GM19025 (cell line): ENCODE measurements at regions not wholly inside any gene's neighbourhood (a gene's known extent, or its start where the extent isn't known, plus 50 kb on each side); places are given as distances from the start of the nearest gene placed in this dataset.

Source experiments
- ATAC-seq: cut with Tn5 transposase; IDR thresholded peaks from one replicate; pipeline ENCODE4 v1.9.1; 2021; ENCODE audit warnings: mild to moderate bottlenecking, low read depth, moderate library complexity; ENCODE audit not compliant: unreplicated experiment

DNA sequence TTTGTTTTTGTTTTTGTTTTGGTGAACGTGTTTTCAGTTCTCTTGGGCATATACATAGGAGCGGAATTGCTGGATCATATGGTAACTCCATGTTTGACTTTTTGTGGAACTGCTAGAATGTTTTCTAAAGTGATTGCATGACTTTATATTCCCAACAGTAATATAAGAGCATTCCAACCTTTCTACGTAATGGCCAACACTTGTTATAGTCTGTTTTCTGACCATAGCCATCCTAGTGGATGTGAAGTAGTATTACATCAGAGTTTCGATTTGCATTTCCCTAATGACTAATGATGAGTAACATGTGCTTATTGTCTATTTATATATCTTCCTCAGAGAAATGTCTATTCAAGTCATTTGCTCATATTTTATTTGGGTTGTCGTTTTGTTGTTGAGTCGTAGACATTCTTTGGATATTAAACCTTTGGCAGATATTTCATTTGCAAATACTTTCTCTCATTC is 268.7 kb downstream of the AEBP2 start:
- ATAC-seq, result no peak

GRCh38 chr12:19709889-19710288 is 270.6 kb downstream of the AEBP2 start:
- no peak for ATAC-seq

DNA sequence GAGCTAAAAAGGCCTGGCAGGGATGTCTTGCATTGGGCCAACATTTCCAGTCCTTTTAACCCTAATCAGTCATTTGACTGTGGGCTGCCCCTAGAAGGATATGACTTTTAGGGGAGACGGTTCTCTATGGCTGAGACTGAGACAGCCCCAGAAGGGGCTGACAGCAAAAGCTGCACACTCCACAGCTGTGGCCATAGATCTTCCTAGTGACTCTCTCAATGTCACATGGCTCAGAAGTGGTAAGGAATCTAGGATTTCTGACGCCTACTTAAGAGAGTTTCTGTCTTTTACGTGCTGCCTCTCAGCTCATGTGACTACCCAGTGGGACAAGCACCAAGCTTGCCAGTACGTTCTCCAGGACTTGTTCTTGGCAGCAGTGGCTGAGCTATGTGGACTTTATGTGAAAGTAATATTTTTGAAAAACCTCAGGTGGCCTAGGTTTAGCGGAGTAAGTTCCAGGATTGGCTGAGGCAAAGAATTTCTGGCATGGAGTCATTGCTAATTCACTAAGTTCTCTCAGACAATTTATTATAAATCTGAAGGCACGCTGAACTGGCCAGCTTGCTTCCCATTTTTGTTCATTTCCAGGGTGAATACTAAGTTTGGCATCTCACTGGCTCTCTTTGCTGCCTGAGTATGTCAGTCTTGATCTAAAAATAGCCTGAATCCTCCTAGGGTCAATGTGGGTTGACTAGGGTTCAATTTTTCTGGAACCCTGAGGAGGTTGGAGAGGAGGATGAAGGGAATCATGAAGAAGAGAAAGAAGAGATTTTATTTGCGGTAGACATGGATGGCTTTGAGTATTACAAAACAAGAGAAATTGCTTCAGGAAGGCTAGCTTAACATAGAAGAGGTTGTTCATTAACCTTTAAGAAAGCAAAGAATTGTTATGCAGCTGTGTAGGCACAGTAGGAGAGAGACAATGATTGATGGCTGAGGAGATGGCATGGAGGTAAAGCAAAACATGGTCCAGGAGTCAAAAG is 271.8 kb downstream of the AEBP2 start:
- no peak for ATAC-seq

DNA sequence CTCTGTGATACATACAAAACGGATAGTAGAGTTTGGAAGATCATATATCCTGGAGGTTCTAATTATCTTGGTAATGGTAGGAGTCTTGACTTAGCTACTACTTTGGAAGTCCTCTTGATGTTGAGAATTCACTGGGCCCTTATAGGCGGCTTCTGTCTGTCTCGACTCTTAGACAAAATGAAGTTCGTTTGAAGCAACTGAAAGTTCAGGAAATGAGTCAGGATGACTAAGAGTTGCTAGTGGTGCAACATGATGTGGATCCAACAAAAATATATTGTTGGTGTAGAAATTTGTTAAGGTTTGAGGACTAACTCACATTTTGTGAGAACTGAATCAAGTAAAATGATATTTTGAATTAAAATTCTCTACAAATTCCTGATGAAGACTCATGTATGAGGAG is 272.7 kb downstream of the AEBP2 start:
- no peak for ATAC-seq

- ATAC-seq, result no peak
Measured at GRCh38 chr12:19718401-19718800, 279.1 kb downstream of the AEBP2 start.

GRCh38 chr12:19719672-19720071 is 280.4 kb downstream of the AEBP2 start:
- ATAC-seq, result no peak

DNA sequence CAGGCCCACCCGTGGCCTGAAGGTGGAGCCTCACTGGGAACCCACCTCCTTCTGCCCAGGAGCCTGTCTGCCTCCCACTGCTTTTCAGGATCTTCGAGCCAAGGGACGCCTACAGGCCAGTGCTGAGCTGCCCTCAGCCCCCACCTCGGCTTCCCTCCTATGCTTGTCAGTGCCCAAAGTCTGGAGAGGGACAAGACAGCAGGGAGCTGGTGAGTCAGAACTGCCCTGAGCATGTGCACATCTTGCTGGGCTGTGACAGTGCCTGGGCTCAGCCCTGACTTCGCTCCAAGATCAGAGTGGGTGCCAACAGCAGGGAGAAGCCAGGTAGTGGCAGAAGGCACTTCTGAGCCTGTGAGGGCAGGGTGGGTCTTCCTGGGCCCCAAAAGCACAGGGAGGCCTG is 286.8 kb downstream of the AEBP2 start:
- no peak for ATAC-seq

- ATAC-seq, result no peak
Measured at GRCh38 chr12:19726592-19726991, 287.3 kb downstream of the AEBP2 start.

- ATAC-seq, result no peak
Measured at GRCh38 chr12:19737019-19737418, 297.7 kb downstream of the AEBP2 start.

- ATAC-seq, result no peak
Measured at GRCh38 chr12:19739195-19739776, 300.0 kb downstream of the AEBP2 start.

DNA sequence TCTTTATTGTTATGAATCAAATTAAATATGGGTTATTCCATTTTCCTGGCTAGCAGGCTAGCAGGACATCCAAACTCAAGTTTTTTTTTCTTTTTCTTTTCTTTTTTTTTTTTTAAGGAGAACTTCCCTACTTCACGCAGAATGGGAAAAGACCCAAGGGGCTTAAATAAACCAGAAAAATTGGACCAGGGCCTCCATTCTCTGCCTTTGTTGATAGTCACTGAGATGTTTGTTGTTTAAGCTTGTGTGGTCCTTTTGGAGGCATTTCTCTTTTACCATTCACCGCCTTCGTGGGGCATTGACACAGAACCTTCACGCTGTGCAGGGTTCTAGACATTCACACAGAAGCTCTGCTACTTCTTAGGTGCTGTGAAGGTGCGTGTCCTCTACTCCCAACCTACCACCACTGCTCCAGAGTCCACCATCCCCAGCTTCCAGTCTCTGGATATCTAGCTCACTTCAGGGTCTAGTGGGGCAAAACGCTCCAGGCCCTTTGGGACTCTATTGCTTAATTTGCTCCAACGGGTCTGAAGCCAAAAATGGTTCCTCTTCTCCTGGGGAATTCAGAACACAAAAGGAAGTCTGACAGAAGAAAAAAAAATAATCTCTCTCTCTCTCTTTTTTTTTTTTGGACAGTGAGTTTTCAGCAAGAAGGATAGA is 301.3 kb downstream of the AEBP2 start:
- no peak for ATAC-seq

GRCh38 chr12:19741132-19741489 is 301.8 kb downstream of the AEBP2 start:
- no peak for ATAC-seq

DNA sequence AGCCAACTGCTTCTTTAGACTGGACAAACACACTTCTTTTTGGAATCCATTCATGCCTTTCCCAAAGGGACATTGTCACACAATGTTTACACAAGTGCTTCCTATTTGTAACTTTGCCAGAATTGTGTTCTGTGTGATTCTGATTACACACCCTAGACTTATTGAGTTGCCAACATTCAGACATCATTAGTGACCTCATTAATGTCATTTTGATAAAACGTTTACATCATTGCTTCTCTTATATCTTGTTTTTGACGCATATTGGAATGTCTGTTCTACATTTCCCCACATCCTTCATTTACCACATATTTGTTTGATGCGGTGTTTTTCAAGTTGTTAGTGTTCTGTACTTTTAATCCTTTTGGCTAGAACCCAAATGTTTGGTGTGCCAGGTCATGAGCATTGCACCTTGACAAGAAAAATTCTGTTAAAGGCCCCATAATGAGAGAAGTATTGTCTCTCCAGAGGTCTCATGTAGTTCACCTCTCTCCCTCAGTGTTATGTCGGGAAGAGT is 305.5 kb downstream of the AEBP2 start:
- ATAC-seq, result no peak

- no peak for ATAC-seq
Measured at GRCh38 chr12:19746471-19746870, 307.2 kb downstream of the AEBP2 start.

DNA sequence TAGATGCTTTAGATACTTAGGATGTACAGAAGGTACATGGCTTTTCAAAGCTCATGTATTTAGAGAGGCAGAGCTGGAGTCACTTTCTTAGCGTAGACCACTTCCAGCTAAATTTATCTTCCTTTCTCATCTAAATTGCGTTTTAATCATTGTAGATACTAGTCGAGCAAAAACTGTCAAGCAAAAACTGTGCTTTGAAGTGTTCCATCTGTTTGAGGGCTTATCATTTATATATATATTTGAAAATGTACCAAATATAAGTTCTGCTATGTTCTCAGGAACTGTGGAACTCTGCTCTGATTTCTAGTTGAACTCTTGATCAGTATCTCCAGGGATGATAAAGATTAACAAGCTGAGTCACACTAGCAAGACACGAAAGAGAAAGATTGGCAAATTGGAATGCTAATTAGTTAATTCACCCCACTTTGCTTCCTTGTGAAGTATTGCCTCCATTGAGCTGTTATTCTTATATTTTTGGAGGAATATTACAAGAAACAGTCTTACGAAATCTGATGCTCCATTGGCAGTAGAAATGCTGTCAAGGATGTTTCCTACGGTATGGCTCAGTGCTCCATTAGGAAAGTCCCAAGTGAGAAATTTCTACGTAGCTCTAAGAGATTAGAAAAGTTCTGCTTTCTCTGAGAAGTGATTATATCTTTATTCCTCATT is 310.7 kb downstream of the AEBP2 start:
- ATAC-seq, result no peak

- no peak for ATAC-seq
Measured at GRCh38 chr12:19751078-19751477, 311.8 kb downstream of the AEBP2 start.

DNA sequence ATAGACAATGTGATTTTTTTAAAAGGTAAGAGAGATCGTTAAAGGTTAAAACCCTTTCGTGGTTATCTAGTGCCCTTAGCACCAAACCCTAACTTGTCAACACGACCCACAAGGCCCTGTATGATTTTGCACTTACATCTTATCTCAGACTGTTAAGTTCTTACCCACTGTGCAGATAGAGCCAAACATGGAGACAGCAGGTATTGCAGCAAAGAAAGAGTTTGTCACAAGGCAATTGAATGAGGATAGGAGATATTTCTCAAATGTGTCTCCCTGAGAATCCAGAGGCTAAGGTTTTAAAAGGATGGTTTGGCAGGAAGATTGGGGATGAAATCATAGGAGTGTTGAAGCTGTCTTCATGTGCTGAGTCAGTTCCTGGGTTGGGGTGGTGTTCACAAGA is 313.4 kb downstream of the AEBP2 start:
- ATAC-seq, result no peak

- ATAC-seq, result no peak
Measured at GRCh38 chr12:19755136-19755535, 315.8 kb downstream of the AEBP2 start.

DNA sequence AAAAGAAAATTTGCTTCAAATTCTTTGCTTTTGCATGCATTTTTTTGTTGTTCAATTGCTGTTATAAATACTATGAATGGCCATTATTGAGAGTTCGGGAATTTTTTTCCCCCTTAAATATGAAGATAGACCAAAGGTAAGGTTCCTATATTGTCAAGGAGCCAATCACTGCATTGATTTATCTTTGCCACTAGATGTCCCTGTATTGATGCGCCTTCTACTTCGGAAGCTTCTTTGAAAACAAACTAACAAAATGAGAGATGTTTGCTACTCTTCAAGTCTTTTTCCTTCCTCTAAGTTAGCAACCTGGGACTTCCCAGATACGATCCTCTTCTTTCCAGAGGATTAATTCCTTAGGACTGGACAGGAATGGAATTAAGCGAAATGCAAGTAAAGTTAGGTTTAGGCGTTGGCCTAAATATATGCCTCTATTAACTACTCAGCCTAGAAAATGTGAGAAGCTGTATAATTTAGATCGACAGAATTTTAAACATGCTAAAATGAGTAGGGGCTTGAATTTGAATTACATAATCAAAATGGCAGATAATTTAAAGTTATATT is 318.1 kb downstream of the AEBP2 start:
- ATAC-seq, result no peak

DNA sequence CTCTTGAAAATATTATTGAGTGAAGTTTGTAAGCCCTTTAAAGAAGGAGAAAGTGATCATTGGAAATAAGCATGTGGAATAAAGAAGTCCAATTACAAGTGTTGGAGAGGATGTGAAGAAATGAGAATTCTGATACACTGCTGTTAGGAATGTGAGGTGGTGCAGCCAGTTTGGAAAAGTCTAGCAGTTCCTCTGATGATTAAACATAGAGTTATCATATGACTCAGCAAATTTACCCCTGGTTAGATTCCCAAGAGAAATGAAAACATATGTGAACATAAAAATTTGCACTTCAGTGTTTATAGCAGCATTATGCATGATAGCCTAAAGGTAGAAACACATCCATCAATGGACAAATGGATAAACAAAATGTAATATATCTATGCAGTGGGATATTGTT is 319.9 kb downstream of the AEBP2 start:
- ATAC-seq, result no peak
